ENCODE measurements at regions not wholly inside any gene's neighbourhood (a gene's known extent, or its start where the extent isn't known, plus 50 kb on each side); places are given as distances from the start of the nearest gene placed in this dataset.
A peak's percentile ranks its signal among the peaks of the same experiment; 100 is the strongest.

DNA sequence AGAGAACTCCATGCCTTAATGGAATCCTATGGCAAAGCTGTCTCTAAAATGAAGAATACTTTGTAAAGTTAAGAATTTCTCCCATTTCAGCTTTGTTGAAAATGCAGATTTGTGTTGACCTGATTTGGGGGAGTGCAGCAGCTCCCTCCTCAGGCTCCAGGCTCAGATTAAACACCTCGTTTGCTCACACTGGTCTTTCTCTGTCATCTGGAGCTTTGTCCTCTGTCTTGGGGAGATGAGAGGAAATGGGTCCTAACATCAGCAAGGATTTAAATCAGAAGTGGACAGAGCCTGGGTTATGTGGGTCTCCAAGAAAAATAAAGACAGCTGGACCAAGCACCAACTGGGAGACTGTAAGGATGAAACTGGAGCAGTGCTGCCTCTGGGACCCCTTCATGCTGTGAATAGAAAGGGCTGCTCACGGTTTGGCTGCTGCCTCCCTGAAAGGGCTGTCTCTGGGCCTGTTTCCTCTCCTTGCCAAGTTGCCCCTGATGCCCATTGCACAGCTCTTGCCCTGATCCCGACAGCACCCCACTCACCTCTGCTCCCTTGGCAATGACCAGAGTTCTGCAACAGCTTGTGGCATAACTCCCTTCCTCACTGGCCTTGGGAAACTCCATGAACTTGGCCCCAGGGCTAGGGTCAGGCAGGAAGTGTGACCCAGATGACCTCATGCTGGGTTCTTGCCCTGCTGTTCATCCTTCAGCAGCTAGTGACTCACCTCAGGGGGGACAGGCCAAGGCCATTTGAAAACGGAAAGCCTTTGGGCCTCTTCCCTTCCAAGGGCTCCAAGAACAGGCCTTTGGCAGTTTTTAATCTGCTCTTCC is 197.2 kb downstream of the CYP26B1 start:
- TF ChIP-seq, protein P1, sequence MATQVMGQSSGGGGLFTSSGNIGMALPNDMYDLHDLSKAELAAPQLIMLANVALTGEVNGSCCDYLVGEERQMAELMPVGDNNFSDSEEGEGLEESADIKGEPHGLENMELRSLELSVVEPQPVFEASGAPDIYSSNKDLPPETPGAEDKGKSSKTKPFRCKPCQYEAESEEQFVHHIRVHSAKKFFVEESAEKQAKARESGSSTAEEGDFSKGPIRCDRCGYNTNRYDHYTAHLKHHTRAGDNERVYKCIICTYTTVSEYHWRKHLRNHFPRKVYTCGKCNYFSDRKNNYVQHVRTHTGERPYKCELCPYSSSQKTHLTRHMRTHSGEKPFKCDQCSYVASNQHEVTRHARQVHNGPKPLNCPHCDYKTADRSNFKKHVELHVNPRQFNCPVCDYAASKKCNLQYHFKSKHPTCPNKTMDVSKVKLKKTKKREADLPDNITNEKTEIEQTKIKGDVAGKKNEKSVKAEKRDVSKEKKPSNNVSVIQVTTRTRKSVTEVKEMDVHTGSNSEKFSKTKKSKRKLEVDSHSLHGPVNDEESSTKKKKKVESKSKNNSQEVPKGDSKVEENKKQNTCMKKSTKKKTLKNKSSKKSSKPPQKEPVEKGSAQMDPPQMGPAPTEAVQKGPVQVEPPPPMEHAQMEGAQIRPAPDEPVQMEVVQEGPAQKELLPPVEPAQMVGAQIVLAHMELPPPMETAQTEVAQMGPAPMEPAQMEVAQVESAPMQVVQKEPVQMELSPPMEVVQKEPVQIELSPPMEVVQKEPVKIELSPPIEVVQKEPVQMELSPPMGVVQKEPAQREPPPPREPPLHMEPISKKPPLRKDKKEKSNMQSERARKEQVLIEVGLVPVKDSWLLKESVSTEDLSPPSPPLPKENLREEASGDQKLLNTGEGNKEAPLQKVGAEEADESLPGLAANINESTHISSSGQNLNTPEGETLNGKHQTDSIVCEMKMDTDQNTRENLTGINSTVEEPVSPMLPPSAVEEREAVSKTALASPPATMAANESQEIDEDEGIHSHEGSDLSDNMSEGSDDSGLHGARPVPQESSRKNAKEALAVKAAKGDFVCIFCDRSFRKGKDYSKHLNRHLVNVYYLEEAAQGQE (IDR thresholded peaks at IDR 0.05; ENCODE audit: insufficient read depth in 1 of 2, low read depth in 2 of 2, low read length in 1 of 2) = no peak
- TF ChIP-seq, protein P2, sequence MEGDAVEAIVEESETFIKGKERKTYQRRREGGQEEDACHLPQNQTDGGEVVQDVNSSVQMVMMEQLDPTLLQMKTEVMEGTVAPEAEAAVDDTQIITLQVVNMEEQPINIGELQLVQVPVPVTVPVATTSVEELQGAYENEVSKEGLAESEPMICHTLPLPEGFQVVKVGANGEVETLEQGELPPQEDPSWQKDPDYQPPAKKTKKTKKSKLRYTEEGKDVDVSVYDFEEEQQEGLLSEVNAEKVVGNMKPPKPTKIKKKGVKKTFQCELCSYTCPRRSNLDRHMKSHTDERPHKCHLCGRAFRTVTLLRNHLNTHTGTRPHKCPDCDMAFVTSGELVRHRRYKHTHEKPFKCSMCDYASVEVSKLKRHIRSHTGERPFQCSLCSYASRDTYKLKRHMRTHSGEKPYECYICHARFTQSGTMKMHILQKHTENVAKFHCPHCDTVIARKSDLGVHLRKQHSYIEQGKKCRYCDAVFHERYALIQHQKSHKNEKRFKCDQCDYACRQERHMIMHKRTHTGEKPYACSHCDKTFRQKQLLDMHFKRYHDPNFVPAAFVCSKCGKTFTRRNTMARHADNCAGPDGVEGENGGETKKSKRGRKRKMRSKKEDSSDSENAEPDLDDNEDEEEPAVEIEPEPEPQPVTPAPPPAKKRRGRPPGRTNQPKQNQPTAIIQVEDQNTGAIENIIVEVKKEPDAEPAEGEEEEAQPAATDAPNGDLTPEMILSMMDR (IDR thresholded peaks at IDR 0.05) = no peak
- no peak for TF ChIP-seq POLR2AphosphoS5 (IDR thresholded peaks at IDR 0.05; ENCODE audit: low read depth, low read length)
- no peak for DNase-seq (ENCODE audit: low read depth, low spot score)
- ChIA-PET CTCF (no interaction called here), POLR2A (no interaction called here)
- no peaks in the 10 kb centered on the region for H3K27me3 ChIP-seq (ENCODE audit: control insufficient read depth, insufficient read depth, low read length)
- H3K4me3 ChIP-seq (ENCODE audit: low read depth in 2 of 2, low read length in 2 of 2) = no peak overlapping the region
- BruUV-seq (replicated peaks) = no TSS peak
- in situ Hi-C loops (cut with HindIII; ENCODE audit: low pct_unique_long_range_greater_than_20kb, low sequenced_read_pairs) (no loop called here), intact Hi-C loops (cut with micrococcal nuclease; ENCODE audit: unreplicated experiment) (no loop called here)
- ATAC-seq = peak; percentile 83
- H3K4me1 ChIP-seq (ENCODE audit: control insufficient read depth, insufficient read depth, low read length) = 0 out of 2 replicates have a peak, but pooled peaks cover 2% of the 10 kb centered on the region
- H3K36me3 ChIP-seq (ENCODE audit: control insufficient read depth, insufficient read depth, low read length) = no peaks in the 10 kb centered on the region
- H3K27ac ChIP-seq (ENCODE audit: low read length) = no peak overlapping the region
- H3K9me3 ChIP-seq (ENCODE audit: control insufficient read depth, insufficient read depth, low read depth, low read length) = no peaks in the 10 kb centered on the region

DNA sequence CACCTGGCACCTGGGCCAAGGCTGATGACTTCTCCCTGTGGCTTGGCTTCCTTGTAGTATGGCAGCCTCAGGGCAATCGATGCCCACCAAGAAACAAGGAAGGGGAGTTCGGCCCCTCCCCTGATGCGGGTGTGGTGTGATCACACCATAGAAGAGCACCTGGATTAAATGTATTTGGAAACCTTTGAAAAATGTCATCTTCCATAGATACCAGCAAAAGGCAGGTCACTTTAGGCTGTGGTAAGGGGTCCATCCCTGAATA is 198.2 kb downstream of the CYP26B1 start:
- intact Hi-C loops (cut with micrococcal nuclease; ENCODE audit: unreplicated experiment) = no loop called here
- Histone ChIP-seq H3K9me3 (ENCODE audit: control insufficient read depth, insufficient read depth, low read depth, low read length) (no peaks in the 10 kb centered on the region), H3K4me1 (ENCODE audit: control insufficient read depth, insufficient read depth, low read length) (0 out of 2 replicates have a peak, but pooled peaks cover 2% of the 10 kb centered on the region), H3K36me3 (ENCODE audit: control insufficient read depth, insufficient read depth, low read length) (no peaks in the 10 kb centered on the region), H3K4me3 (ENCODE audit: low read depth in 2 of 2, low read length in 2 of 2) (no peak overlapping the region), H3K27me3 (ENCODE audit: control insufficient read depth, insufficient read depth, low read length) (no peaks in the 10 kb centered on the region), H3K27ac (ENCODE audit: low read length) (no peak overlapping the region)
- TF ChIP-seq TCF7L2 (IDR thresholded peaks at IDR 0.05; ENCODE audit: low read depth, low read length) (no peak), SIN3A (IDR thresholded peaks at IDR 0.05; ENCODE audit: borderline replicate concordance, insufficient read depth, low read depth, low read length) (no peak), POLR2AphosphoS5 (IDR thresholded peaks at IDR 0.05; ENCODE audit: low read depth, low read length) (no peak)
- TF ChIP-seq, protein P1 (IDR thresholded peaks at IDR 0.05; ENCODE audit: insufficient read depth in 1 of 2, low read depth in 2 of 2, low read length in 1 of 2) = no peak
- TF ChIP-seq, protein P2 (IDR thresholded peaks at IDR 0.05) = no peak
- no peak for DNase-seq (ENCODE audit: low read depth, low spot score)
- in situ Hi-C loops (cut with HindIII; ENCODE audit: low pct_unique_long_range_greater_than_20kb, low sequenced_read_pairs) = no loop called here
- ChIA-PET CTCF (no interaction called here), POLR2A (no interaction called here)
- no TSS peak for BruUV-seq (replicated peaks)
- no peak for ATAC-seq
